Astrocyte of the cerebellum (primary cell): ENCODE measurements at regions not wholly inside any gene's neighbourhood (a gene's known extent, or its start where the extent isn't known, plus 50 kb on each side); places are given as distances from the start of the nearest gene placed in this dataset.
"Not testable (repeated sequence)": the region's sequence is repeated elsewhere in the genome, so short reads cannot be mapped to it uniquely, and the experiment has no call there.

Source experiments
- DNase-seq: peaks from one replicate; pipeline ENCODE4 v3.0.0-alpha.2; 2011; ENCODE audit warnings: low read depth
- H3K4me3 ChIP-seq: 2 replicates; pipeline ENCODE4 v1.5.1; 2011; ENCODE audit warnings: mild to moderate bottlenecking, low read depth, low read length, moderate library complexity
- in situ Hi-C: cut with HindIII; loops from 2 replicates; pipeline ENCODE4 v1.10.0; 2017; ENCODE audit warnings: low sequenced_read_pairs
- TF ChIP-seq, protein P1 (sequence below): IDR thresholded peaks from 2 replicates; pipeline ENCODE4 v1.5.1; 2012; ENCODE audit warnings: low read length, low read depth, moderate library complexity, mild to moderate bottlenecking; ENCODE audit errors: missing control alignments

DNA sequence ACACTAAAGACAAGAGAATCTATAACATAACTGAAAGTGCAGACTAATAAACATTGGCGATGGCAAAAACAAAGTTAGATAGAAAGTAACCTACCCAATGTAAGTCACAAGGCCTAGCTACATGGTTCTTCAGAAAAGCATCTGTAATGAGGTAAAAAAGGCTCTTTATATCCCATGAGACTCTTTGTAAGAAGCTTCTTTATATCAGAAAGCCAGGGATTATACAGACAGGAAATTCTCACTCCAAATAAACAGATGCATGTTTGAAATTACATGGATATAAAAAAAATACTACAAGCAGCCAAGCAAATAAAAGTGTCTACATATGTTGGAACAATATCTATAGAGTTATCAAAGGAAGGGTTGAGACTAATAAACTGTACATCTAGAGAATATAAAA is 284.9 kb upstream of the NRSN1 start:
- TF ChIP-seq, protein P1, sequence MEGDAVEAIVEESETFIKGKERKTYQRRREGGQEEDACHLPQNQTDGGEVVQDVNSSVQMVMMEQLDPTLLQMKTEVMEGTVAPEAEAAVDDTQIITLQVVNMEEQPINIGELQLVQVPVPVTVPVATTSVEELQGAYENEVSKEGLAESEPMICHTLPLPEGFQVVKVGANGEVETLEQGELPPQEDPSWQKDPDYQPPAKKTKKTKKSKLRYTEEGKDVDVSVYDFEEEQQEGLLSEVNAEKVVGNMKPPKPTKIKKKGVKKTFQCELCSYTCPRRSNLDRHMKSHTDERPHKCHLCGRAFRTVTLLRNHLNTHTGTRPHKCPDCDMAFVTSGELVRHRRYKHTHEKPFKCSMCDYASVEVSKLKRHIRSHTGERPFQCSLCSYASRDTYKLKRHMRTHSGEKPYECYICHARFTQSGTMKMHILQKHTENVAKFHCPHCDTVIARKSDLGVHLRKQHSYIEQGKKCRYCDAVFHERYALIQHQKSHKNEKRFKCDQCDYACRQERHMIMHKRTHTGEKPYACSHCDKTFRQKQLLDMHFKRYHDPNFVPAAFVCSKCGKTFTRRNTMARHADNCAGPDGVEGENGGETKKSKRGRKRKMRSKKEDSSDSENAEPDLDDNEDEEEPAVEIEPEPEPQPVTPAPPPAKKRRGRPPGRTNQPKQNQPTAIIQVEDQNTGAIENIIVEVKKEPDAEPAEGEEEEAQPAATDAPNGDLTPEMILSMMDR, result no peak

DNA sequence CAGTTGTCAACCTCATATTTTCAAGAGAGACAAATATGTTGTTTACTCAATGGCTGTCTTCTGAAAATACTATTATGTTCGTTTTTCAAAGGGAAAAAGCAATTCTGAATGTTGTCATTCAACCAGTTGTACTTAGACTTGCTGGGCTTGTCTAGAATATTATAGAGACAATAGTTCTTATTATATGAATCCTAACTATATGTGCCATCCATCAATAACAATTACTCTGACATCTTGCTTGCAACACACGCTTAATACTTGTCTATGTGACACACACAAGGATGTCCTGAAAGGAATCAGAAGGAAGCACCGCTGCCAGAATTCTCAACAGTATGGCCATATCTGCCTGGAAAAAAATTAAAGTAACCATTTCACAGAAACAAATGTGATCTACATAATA is 283.3 kb upstream of the NRSN1 start:
- DNase-seq, result no peak
- TF ChIP-seq, protein P1, result no peak
- H3K4me3 ChIP-seq, result no peak overlapping the region
- in situ Hi-C loops, result no loop called here

More for the DNA sequence above, 284.9 kb upstream of the NRSN1 start:
- in situ Hi-C loops, result no loop called here
- H3K4me3 ChIP-seq, result no peak overlapping the region
- no peak for DNase-seq

DNA sequence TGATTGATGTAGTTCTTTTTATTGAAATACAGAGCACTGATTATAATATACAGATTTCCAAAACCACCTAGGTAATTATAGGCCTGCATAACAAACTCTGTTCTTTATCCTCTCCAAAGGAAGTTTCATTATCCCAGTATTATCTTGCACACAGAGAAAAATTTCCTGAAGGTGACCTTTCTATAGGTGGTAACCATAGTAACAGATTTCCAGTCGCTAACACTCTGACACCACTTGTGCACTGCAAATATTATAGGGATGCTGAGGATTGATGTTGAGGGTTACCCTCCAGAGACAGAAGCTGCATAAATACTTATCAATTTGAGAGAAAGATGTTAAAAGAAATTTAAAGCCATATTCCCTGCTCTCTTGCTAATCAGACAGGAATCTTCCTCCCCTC is 274.5 kb upstream of the NRSN1 start:
- in situ Hi-C loops, result no loop called here
- TF ChIP-seq, protein P1, result no peak
- no peak for DNase-seq
- no peak overlapping the region for H3K4me3 ChIP-seq

DNA sequence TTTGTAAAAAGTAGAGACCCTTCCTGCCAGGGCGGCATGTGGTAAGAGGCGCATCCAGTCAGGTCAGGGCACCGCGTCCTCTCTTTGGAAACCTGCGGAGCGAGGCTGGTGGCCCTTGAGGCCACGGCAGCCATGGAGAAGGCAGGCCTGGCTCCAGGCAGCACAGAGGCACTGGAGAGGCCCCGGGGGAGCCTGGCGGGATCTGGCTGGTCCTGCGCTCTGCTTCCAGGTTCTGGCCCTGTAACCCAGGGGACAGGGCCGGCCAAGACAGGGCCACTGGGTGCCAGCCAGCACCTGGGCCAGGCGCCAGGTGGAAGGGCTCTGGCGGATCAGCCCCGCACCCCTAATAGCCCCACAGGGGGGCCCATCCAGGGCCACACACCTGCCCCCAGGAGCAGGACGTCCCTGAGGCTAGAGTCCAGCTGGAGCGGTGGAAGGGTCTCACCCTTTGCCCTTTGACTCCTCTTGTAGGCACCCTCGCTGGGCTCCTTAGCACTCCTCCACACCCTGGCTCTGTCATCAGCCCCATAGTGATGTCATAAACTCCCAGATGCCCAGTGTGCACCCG is 272.4 kb upstream of the NRSN1 start:
- H3K4me3 ChIP-seq, in situ Hi-C loops, DNase-seq: not testable (repeated sequence)

DNA sequence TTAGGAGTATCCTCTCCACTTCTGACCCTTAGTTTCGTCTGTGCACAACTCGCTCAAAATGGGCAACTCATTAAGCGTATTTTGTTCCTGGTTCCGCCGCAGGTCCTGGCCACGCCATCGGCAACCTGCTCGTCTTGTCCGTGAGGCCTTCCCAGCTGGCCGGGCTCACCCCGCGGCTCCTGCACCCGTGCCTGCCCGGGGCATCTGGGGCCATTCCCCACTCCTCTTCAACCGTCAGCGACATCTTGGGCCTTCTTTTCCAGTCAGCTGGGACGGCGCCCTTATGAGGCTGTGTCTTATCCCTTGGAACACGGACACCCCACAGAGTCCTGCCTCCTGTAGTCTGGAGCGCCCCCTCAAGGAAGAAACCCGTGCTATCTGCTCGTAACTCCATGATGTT is 271.9 kb upstream of the NRSN1 start:
- in situ Hi-C loops, DNase-seq, H3K4me3 ChIP-seq: not testable (repeated sequence)

DNA sequence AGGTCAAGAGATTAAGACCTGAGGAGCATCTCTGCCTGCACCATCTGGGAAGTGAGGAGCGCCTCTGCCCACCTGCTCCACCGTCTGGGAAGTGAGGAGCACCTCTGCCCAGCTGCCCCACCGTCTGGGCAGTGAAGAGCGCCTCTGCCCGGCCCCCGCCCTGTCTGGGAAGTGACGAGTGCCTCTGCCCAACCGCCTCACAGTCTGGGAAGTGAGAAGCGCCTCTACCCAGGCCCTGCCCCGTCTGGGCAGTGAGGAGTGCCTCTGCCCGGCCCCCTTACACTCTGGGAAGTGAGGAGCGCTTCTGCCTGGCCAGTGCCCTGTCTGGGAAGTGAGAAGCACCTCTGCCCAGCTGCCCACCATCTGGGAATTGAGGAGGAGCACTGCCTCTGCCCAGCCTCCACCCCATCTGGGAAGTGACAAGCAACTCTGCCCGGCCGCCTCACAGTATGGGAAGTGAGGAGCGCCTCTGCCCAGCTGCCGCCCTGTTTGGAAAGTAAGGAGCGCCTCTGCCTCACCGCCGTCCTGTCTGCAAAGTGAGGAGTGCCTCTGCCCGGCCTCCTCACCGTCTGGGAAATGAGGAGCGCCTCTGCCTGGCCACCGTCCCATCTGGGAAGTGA is 270.4 kb upstream of the NRSN1 start:
- TF ChIP-seq, protein P1, result no peak
- no peak overlapping the region for H3K4me3 ChIP-seq
- no peak for DNase-seq
- in situ Hi-C loops, result no loop called here

DNA sequence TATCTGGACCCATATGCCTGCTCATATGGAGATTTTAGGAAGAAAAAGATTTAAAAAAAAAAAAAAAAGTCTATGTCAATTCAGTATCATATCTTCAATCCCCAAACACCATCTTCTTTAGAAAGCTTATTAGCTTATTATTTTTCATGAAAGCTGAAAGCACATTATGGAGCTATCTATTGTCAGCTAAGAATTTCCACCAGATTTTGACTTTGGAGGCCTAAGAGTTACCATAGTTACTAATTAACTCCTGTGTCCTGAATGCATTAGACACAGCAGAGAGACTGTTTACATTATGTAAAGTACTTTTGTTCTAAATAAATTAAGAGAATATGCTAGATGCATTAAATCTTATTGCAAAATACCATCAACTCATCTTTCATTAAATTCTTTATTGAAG is 255.5 kb upstream of the NRSN1 start:
- TF ChIP-seq, protein P1, result no peak
- H3K4me3 ChIP-seq, result no peak overlapping the region
- no peak for DNase-seq
- in situ Hi-C loops, result no loop called here
